ENCODE measurements at regions not wholly inside any gene's neighbourhood (a gene's known extent, or its start where the extent isn't known, plus 50 kb on each side); places are given as distances from the start of the nearest gene placed in this dataset.

GRCh38 chr3:23108451-23109057, 94.6 kb upstream of the UBE2E2 start:
- TF ChIP-seq POLR2A (IDR thresholded peaks at IDR 0.05; ENCODE audit: low read length): no peak
- TF ChIP-seq GATA1 (IDR thresholded peaks at IDR 0.05; ENCODE audit: low read depth, low read length): no peak

All from erythroblast (primary cell).